ENCODE measurements at regions not wholly inside any gene's neighbourhood (a gene's known extent, or its start where the extent isn't known, plus 50 kb on each side); places are given as distances from the start of the nearest gene placed in this dataset.
"Not testable (repeated sequence)": the region's sequence is repeated elsewhere in the genome, so short reads cannot be mapped to it uniquely, and the experiment has no call there.

DNA sequence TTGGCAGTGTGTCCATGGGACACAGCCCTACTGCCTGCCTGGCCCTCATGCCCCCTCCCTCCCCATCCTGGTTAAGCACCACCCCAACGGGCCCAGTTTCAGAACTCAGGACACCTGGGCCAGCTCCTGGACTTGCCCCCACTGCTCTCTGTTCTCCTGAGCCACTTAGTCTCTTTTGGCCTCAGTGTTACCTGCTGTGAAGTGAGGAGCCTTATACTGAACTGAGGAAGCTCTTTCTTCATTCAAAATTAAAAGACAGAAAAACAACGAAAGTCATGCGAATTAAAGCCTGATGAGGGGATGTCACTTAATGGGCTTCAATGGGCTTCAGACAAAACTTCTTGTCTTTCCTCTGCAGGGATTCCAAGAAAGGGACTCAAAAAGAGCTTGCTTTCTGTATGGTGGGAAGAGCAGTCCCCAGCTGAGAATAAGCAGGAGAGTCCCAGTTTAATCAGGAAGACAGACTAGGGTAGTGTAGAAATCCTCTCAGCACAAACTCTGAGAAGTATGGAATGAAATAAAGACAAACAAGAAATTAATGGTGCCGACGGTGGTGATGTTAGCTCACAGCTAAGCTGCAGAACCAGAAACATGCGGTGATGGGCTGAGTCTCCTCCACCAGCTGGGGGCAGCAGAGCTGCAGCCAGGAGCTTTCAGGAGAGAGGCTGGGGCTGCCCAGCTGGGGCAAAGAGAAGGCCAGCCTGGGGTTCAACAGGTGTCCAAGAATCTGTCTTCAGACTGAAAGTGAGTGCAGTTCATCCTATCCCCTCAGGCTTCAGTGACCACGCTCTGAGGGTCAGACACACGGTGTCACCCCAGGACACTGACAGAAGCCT is 101.0 kb downstream of the GGTLC2 start:
- DNase-seq = no peak

DNA sequence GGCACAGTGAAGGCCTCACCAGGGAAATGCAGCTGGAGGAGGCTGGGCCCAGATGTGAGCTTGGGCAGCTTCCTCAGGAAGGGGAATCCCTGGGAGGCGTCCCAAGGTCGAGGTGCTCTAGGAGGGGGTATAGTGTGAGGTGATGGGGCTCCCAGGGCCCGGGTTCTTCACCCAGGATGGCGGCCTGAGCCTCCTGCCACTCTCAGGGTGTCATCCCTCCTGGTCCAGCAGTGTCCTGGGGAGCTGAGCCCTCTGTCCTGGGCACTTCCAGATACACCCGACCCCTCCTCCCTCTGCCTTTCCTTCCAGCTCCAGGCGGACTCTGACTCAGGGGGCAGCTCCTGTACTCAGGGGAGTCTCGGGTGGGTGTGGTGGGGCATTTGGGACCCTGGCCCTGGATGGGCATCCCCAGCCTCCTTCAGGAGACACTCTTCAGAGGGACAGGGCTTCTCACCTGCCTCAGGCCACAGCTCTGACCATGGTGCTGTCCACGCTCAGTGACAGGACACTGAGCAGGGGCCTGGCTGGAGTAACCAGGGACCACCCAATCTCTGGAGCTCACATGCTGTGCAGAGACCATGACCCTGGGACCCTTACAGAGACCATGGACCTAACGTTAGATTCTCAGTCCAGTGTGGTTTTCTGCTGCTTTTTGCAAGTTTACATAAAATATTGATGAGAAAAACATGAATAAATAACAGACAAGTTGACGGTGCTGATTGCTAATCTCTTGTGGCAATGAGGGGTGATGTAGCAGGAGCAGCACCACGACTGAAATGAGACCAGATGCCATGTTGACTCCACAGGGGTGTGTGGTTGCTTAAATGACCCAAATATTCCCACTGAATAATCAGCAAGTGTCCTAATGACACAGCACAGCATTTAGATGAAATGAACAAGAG is 101.9 kb downstream of the GGTLC2 start:
- no peak for DNase-seq

DNA sequence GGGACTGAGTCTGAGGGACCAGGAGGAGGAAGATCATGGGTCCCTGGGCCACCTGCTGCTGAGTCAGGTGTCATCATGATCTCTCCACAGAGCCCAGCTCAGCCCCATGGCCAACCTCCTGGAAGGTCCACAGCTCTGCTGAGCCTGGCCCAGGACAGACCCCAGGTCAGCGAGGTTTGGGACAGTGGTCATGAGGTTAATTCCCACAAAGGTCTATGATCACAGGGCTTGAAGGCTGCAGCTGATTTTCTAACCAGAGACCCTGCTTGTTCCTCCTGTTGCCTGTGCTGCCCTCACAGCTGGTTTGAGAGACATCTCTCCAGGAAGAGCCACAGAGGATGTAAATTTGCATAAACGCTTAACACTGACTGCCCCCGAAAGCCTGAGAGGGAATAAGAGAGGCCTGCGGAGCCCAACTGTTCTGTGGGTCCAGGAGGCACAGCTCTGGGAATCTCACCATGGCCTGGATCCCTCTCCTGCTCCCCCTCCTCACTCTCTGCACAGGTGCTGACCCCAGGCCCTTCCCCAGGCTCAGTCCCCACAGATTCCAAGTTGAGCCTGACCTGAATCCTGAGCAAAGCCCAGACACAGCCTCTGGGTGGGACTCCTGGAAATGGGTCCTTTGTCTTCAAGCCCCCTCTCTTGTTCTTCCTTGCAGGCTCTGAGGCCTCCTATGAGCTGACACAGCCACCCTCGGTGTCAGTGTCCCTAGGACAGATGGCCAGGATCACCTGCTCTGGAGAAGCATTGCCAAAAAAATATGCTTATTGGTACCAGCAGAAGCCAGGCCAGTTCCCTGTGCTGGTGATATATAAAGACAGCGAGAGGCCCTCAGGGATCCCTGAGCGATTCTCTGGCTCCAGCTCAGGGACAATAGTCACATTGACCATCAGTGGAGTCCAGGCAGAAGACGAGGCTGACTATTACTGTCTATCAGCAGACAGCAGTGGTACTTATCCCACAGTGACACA is 102.8 kb downstream of the GGTLC2 start:
- no peak for DNase-seq

DNA sequence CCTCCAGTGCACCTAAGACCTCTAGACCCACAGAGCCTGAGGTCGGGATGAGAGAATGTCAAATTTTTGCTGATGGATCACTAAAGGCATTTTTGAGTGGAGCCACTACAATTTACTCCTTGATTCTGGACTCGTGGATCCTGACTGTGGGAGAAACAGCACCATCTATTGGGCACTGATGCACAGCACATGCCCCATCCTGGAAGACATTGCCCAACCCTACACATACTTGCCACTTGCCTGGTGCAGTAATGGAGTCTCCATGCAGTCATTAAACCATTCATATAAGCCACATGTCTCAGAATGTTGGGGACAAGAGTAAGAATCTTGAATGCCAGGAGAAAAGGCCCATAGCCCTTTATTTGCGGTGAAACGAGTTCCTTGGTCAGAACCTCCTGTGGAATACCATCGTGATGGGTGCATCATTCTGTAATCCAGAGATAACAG is 103.9 kb downstream of the GGTLC2 start:
- DNase-seq = no peak

DNA sequence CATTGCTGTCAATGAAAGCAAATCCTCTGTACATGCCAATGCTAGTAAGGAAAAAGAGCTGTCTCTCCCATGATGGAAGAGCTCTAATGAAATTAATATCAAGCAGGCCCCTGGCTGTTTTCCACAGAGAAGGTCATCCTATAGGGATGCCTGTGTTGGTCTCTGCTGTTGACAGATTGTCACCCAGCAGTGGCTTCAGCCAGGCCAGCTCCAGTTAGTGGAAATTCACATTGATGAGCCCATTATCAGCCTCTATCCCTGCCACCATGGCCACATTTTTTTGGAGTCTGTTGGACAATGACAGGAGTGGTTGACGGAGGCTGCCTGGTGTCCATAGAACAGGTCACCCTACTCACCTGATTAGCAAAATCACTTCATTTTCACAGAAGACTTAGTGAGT is 104.3 kb downstream of the GGTLC2 start:
- DNase-seq = no peak

DNA sequence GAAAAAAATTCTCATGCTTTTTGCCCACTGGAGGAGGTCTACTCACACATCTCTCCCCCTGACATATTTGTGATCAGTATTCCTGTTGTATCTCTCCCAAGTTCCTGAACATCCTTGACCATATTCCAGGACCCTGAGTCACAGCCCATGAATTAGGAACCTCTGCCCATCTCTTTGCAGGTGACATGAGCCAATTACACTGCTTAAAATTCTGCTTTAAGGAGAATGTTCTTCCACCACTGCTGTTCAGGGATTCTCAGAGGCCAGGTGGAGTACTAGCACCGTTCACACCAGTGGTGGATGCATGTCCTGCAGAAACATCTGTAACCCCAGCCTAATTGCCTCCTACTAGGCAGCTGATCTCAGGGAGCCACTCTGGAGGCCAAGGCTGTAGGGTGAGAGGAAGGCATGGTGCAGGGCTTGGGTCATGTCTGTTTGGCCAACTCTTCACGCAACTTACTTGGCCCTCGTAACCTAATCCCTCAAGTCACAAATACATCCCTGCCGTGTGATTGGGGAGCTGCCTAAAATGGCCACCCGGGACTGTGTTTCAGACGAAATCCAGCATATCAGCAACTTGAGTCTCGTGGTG is 104.8 kb downstream of the GGTLC2 start:
- no peak for DNase-seq

DNA sequence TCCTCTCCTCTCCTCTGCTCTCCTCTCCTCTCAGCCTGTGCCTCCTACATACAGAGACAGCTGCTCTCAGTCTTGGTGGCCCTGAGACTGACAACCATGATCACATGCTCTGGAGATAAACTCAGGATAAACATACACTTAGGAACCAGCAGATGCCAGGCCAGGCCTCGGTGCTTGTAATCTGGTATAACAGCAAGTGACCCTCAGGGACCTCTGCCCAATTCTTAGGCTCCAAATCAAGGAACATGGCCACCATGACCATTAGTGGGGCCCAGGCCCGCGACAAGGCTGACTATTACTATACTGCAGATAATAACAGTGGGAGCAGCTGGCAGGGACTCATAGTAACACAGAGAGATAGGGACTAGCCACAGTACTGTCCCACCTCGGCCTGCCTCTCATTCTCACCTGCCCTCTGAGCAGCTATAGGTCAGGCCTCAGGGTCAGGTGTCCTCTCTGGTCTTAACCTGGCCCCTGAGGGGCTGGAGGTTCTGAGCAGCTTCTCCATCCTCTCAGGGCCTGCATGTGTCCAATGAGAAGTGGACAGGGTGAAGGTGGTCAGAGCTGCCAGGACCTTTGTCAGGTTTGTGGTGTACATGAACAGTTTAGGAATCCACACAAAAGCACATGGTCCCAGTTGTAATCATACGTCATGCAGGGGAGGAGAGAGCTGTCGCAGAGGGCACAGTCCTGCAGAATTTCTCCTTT is 106.1 kb downstream of the GGTLC2 start:
- no peak for DNase-seq

DNA sequence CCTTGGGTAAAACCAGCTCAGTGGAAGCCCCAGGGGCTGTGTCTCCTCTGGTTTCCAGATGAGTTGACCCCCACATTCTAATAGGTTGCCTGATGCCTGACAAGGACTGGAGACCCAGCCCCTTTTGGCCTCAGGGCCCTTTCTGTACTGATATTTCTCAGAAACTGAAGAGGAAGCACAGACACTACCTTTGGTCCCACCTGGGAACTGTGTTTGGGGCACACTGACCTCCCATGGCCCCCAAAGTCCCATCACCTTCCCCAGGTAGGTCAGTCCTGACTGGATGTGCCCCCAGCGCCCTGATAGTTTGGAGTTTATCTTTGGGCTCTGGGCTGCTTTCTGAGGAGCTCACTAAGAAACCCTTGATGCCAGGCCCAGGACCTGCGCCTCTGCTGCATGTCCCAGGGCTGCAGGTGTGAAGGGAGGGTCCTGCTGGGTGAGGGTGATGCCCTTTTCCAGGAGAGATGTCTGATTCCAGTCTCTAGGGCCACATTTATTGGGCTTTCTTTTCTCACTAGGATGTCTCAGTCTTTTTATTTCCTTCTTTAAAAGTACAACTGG is 106.7 kb downstream of the GGTLC2 start:
- DNase-seq = no peak

DNA sequence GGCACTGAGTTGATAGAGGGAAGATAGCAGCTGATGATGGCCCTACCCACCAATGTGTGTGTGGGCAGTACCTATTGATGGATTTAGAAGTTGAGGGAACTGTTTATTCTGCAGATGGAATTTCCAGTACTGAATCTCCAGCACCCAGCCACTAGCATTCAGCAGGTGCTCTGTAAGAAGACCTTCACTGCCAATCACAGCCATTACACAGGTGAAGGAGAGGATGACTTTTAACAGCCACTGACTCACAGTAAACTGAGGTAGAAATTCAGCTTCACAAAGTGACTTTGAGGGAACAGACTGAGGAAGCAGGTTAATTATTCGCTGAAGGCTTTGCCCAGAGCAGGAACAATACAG is 107.8 kb downstream of the GGTLC2 start:
- no peak for DNase-seq

DNA sequence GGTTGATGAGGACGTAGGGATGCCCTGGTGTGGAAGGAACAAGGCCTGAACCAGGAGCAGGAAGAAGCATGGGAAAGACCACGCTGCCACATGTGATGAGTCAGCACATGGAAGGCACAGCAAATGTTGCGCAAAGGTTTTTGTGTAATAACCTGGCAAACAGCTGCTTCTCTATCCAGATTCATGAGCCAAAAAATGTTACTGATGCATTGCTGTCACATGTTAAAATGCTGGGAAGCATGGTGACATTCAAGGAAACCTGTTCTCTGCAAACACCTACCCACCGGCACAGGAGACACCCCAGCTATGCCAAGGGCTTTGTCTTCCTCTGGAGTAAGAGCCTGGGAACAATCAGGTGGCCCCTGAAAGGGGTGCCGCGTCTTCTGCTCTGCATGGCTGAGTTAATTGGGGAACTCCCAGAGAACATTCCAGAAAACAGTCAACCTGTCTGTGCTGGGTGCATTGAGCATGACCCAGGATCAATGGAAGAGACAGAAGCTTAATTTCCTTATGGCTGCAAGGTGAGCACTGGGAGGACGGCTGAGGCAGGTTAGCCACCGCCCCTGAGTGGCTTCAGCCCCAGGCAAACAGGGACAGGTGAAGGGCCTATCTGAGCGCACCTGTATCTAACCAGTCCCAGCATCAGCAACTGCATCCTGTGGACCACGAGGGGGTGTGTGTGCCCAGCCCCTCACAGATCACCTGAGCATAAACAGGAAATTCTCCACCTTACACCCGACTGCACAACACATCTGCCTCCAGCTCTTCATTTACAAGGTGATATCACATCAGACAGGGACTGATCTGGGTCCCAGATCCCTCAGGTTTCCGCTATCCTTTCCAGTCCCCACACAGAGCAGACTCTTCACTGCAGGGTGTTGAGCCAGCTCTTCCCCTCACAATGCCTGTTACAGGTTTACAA is 108.4 kb downstream of the GGTLC2 start:
- DNase-seq = no peak

DNA sequence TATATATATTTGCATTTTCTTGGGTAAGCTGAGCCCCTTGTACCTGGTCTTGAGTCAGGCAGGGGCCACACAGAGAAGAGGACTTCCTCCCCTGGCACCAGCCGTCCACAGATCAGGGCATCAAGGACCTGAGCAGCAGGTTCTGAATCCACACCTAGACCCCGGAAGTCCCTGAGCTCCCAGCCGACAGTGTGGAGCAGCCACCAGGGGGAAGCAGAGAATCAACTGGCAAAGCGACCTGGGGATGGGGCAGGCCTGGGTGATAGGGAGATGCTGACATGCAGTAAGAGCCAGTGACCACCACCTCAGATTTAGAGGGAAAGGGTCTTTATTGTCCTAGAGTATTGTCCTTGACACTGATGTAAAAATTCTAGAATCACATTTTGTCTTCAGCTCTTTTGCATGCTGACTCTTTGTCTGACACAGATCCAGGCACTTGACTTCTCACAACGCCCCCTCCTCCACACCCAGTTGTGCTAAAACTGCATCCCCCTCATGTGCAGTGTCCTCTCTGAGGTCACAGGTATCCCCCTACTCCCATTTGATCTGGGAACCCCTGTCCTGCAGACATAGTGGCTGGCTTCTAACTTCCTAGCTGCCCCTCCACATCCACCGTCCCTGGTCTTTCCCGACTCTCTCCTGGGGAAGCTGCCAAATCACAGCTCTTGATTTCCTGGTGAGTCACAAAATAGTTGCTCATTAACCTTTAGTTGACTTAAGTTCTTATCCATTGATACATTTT is 109.3 kb downstream of the GGTLC2 start:
- DNase-seq = no peak

DNA sequence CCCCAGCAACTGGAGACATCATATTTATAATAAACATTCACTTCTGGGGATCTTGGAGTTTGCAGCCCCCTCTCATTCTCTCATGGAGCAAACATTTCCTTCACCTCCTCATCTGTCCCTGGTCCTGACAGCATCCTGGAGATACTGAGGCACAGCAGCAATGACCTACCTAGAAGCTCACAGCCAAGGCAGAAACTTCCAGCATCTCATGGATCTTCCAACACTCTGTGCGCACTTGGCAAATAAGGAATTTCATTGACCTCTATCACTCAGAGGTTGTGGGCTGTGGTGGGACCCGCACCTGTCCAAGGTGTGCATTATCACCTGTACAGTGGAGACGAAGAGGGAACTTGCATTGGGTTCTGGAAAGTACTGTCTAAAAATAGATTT is 109.8 kb downstream of the GGTLC2 start:
- no peak for DNase-seq

DNA sequence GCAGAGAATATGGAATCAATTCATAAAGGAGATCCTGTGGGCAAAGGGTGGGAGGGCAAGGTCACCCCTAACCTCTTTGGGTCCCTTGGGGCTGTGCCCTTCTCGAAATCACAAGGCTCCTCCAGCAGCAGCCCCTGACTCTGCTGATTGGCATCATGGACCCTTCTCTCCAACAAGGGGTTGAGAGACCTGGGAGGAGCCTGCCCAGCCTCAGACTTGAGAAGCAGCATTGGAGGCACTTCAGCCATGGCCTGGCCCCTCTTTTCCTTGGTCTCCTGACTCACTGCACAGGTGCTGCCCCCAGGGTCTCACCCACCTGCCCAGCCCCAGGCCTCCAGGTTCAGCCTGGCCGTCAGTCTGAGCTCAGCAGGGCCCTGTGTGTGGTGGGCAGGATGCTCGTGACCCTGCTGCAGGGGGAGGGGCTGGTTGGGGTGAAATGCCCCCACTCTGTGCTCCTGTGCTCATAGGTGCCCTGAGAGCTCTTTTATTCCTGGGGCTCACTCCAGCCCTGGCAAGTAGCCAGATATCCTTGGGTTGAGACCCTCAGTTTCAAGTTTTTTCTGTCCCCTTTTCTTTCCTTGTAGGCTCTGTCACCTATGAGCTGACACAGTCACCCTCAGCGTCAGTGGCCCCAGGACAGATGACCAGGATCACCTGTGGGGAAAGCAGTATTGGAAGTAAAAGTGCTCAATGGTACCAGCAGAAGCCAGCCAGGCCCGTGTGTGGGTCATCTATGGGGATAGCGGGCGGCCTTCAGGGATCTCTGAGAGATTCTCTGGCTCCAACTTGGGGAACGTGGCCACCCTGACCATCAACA is 110.8 kb downstream of the GGTLC2 start:
- no peak for DNase-seq

DNA sequence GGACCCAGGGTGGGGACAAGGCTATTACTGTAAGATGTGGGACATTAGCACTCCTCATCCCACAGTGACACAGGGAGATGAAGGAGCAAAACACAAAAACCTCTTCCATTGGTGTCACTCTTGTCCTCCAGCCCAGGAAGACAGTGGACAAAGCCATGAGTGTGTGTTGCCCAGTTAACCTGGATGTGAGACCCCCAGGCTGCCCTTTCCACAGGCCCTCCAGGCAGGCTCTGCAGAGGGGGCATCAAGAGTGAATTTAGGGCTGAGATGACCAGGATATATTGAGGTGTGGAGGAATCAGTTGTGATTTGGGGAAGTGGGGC is 111.3 kb downstream of the GGTLC2 start:
- DNase-seq = no peak

DNA sequence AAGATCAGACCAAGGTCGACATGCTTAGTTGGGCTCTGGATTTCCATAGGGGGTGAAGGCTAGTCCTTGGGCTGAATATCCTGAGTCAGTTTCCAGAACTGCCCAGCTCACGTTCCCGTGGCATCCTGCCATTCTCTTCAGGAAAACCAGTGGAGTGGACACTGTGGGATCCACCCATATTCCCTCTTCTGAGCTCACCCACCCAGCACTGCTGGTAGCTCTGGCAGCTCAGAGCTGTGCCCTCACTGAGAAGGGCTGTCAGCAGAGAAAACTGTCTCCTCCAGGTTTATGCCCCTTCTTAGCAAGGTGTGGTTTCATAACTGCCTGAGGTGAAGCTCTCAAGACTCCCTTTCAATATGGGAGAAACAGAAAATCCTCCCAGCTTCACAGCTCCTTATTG is 111.7 kb downstream of the GGTLC2 start:
- DNase-seq = no peak

DNA sequence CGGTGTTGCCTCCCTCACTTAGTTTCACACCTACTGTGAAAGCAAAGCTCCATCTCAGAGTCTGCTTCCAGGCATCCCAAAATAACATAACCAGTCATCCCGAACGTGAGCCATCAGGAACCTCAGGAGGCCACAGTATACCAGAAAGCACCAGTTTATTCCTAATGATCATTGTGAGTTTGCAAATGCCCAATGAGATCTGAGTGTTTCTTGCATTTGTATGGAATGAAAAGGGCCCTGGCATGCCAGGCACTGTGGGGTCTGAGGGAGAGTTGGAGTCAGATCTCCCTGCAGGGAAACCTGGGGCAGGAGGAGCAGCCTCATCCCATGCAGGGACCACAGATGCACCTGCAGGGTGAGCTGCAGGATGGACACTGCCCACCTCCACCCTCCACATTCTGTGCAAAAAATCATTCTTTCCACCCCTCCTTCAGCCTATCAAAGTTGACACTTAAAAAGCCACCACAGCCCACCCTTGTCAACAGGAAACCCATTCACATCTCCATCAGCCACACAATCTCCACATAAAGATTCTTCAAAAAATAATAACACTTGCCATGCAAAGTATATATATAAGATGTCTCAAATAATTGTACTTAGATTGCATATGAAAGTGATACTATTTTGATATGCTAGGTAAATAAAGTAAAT is 112.3 kb downstream of the GGTLC2 start:
- DNase-seq = not testable (repeated sequence)

DNA sequence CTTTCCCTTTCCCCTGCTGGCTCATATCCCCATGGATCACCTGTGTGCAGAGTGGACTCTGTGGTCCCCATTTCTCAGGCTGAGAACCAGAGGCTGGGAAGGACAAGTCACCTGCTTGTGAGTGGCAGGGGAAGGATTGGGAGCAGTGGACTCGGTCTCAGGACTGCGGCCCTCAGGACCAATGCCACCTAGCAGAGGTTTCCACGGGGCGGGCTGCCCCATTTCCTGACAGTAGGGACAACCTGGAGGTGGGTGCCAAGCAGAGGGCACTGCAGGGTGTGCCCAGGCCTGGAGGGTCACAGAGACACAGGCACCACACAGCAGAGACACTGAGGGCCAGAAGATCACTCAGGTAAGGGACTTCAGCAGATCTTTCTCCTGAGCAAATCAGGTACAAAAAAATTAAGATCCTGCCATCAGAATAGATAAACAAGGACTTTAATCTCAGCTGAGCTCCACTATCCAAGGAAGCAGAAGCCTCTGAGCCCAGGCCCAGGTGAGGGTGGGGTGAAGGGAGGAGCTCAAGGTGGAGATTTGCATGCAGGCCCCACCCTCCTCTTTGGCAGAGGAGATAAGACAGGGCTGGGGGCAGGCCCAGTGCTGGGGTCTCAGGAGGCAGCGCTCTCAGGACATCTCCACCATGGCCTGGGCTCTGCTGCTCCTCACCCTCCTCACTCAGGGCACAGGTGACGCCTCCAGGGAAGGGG is 113.8 kb downstream of the GGTLC2 start:
- not testable (repeated sequence) for DNase-seq

DNA sequence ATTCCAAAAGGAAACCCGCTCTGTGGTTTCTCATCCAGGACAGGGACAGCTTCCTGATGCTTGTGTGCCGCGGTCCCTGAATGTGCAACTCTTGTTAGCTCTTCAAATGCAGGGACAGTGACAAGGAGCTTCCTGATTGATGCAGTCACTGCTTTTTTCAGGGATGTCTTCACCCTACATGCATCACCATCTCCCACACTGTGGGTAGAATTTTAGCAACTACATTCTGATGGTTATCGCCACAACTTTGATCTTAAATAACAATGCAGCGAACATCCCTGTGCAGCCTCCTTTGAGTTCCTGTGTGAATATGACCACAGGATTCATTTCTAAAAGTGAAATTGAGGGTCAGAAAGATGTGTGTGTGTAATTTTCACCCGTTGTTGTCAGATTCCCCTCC is 115.0 kb downstream of the GGTLC2 start:
- no peak for DNase-seq

Data from NCI-H1436 treated with DMSO at 0.1 percent for 48 hours (cell line).